WI38 (cell line): ENCODE measurements at regions not wholly inside any gene's neighbourhood (a gene's known extent, or its start where the extent isn't known, plus 50 kb on each side); places are given as distances from the start of the nearest gene placed in this dataset.

Source experiments
- H3K4me3 ChIP-seq: 2 replicates; pipeline ENCODE4 v1.5.1; 2011; ENCODE audit warnings: low read depth, mild to moderate bottlenecking, control low read depth, low read length
- CTCF ChIP-seq: IDR thresholded peaks from 2 replicates; pipeline ENCODE4 v1.5.1; 2012; ENCODE audit warnings: low read depth, mild to moderate bottlenecking, control low read depth, low read length

GRCh38 chr5:42880496-42881150, 68.9 kb upstream of the SELENOP start:
- no peak overlapping the region for H3K4me3 ChIP-seq

GRCh38 chr5:42879291-42879690, 67.6 kb upstream of the SELENOP start:
- no peak overlapping the region for H3K4me3 ChIP-seq
- TF ChIP-seq CTCF, result no peak

More at GRCh38 chr5:42880496-42881150, 68.9 kb upstream of the SELENOP start:
- no peak for TF ChIP-seq CTCF

- TF ChIP-seq CTCF, result no peak
- H3K4me3 ChIP-seq, result no peak overlapping the region
These were observed 66.9 kb upstream of the SELENOP start for GRCh38 chr5:42878550-42878949.

- H3K4me3 ChIP-seq, result no peak overlapping the region
- no peak for TF ChIP-seq CTCF
These were observed 66.3 kb upstream of the SELENOP start for GRCh38 chr5:42878041-42878440.

GRCh38 chr5:42877431-42877830, 65.7 kb upstream of the SELENOP start:
- no peak for TF ChIP-seq CTCF
- H3K4me3 ChIP-seq, result no peak overlapping the region

GRCh38 chr5:42876375-42876844, 64.7 kb upstream of the SELENOP start:
- TF ChIP-seq CTCF, result no peak
- H3K4me3 ChIP-seq, result no peak overlapping the region

- no peak overlapping the region for H3K4me3 ChIP-seq
- no peak for TF ChIP-seq CTCF
These were observed 64.2 kb upstream of the SELENOP start for GRCh38 chr5:42875785-42876374.
